Dermis blood vessel endothelial cell (primary cell): ENCODE measurements at regions not wholly inside any gene's neighbourhood (a gene's known extent, or its start where the extent isn't known, plus 50 kb on each side); places are given as distances from the start of the nearest gene placed in this dataset.

Experiments
- DNase-seq: peaks from one replicate; pipeline ENCODE4 v3.0.0; 2010

GRCh38 chr13:68124437-68125086, 894.4 kb upstream of the PCDH9 start:
- no peak for DNase-seq

- DNase-seq, result no peak
These were observed 880.1 kb upstream of the PCDH9 start for GRCh38 chr13:68110178-68110768.

GRCh38 chr13:68107667-68108066, 877.5 kb upstream of the PCDH9 start:
- no peak for DNase-seq

- DNase-seq, result no peak
These were observed 869.5 kb upstream of the PCDH9 start for GRCh38 chr13:68099631-68100030.

GRCh38 chr13:68081061-68081460, 850.9 kb upstream of the PCDH9 start:
- DNase-seq, result no peak

GRCh38 chr13:68078874-68079273, 848.7 kb upstream of the PCDH9 start:
- no peak for DNase-seq

- no peak for DNase-seq
These were observed 848.3 kb upstream of the PCDH9 start for GRCh38 chr13:68078469-68078868.

- DNase-seq, result no peak
These were observed 845.9 kb upstream of the PCDH9 start for GRCh38 chr13:68076046-68076445.

GRCh38 chr13:68066879-68067513, 836.9 kb upstream of the PCDH9 start:
- no peak for DNase-seq

- no peak for DNase-seq
These were observed 834.0 kb upstream of the PCDH9 start for GRCh38 chr13:68064001-68064770.

- no peak for DNase-seq
These were observed 833.0 kb upstream of the PCDH9 start for GRCh38 chr13:68063181-68063580.

- no peak for DNase-seq
These were observed 827.7 kb upstream of the PCDH9 start for GRCh38 chr13:68057836-68058235.

GRCh38 chr13:68056816-68057710, 826.9 kb upstream of the PCDH9 start:
- DNase-seq, result no peak

- DNase-seq, result no peak
These were observed 821.8 kb upstream of the PCDH9 start for GRCh38 chr13:68051910-68052309.

- no peak for DNase-seq
These were observed 820.6 kb upstream of the PCDH9 start for GRCh38 chr13:68050761-68051160.

- DNase-seq, result no peak
These were observed 818.7 kb upstream of the PCDH9 start for GRCh38 chr13:68048802-68049359.

GRCh38 chr13:68047889-68048288, 817.8 kb upstream of the PCDH9 start:
- DNase-seq, result no peak

- DNase-seq, result no peak
These were observed 816.8 kb upstream of the PCDH9 start for GRCh38 chr13:68046903-68047302.

- DNase-seq, result no peak
These were observed 800.1 kb upstream of the PCDH9 start for GRCh38 chr13:68030152-68030809.

GRCh38 chr13:68028701-68029100, 798.6 kb upstream of the PCDH9 start:
- DNase-seq, result no peak

GRCh38 chr13:68027306-68027705, 797.2 kb upstream of the PCDH9 start:
- no peak for DNase-seq

- no peak for DNase-seq
These were observed 795.9 kb upstream of the PCDH9 start for GRCh38 chr13:68026077-68026476.
